C4-2B (cell line): ENCODE measurements at regions not wholly inside any gene's neighbourhood (a gene's known extent, or its start where the extent isn't known, plus 50 kb on each side); places are given as distances from the start of the nearest gene placed in this dataset.

Experiments
- CTCF ChIP-seq: fragments of 450-650 bp; conservative IDR thresholded peaks from 2 replicates; pipeline ENCODE4 v1.5.1; 2017; ENCODE audit warnings: mild to moderate bottlenecking
- ZFX ChIP-seq: fragments of 450-650 bp; IDR thresholded peaks from 2 replicates; pipeline ENCODE4 v1.6.1; 2017

DNA sequence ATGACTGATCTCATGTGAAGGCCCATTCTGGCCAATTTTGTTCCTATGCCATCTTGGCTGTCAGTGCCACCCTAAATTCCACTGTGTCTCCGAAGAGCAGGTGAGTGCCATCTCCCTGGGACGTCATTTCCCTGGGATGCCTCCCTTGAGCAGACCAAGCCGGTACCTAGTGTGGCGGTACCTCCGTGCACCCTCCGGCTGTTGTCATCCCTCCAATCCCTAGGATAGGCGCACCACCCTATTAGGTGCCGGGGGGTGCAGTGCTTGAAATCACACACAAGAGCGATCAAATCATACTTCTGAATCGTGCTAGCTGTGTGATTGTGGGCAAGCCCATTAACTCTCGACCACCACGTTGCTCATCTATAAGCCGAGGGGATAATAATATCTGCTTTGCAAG lies 81.8 kb upstream of the GLI2 start:
- TF ChIP-seq CTCF (no peak), ZFX (no peak)
